ENCODE measurements at regions not wholly inside any gene's neighbourhood (a gene's known extent, or its start where the extent isn't known, plus 50 kb on each side); places are given as distances from the start of the nearest gene placed in this dataset.
A peak's percentile ranks its signal among the peaks of the same experiment; 100 is the strongest.

- Histone ChIP-seq H3K27ac (ENCODE audit: control insufficient read depth, insufficient read depth, low read length) (no peak overlapping the region), H3K4me1 (ENCODE audit: control insufficient read depth, extremely low read depth, insufficient read depth, low read length) (no peaks in the 10 kb centered on the region), H3K79me2 (ENCODE audit: control insufficient read depth, insufficient read depth, low read length) (no peaks in the 10 kb centered on the region), H3K4me3 (ENCODE audit: control insufficient read depth in 2 of 3, extremely low read depth in 1 of 3, insufficient read depth in 2 of 3, low read depth in 1 of 3, low read length in 3 of 3) (no peak overlapping the region), H3K36me3 (ENCODE audit: control insufficient read depth in 2 of 2, extremely low read depth in 1 of 2, insufficient read depth in 2 of 2, low read length in 2 of 2) (no peaks in the 10 kb centered on the region), H3K9me3 (ENCODE audit: control insufficient read depth, low read depth, low read length) (no peaks in the 10 kb centered on the region), H3K9ac (ENCODE audit: control insufficient read depth, extremely low read depth, insufficient read depth, low read length) (no peak overlapping the region), H4K20me1 (ENCODE audit: control insufficient read depth, extremely low read depth, insufficient read depth, low read length) (no peaks in the 10 kb centered on the region), H3K27me3 (ENCODE audit: control insufficient read depth, extremely low read depth, insufficient read depth, low read length) (peaks cover 8% of the 10 kb centered on the region), H3K4me2 (ENCODE audit: control insufficient read depth, extremely low read depth, insufficient read depth, low read depth, low read length) (no peak overlapping the region), H2AFZ (ENCODE audit: control insufficient read depth, low read length) (no peak overlapping the region), H3K9me1 (ENCODE audit: control insufficient read depth, extremely low read depth, insufficient read depth, low read length) (peaks cover 3% of the 10 kb centered on the region)
- TF ChIP-seq EZH2 (IDR thresholded peaks at IDR 0.05; ENCODE audit: low read length) (no peak), CTCF (optimal IDR thresholded peaks at IDR 0.05 in 1 of 3, IDR thresholded peaks at IDR 0.05 in 1 of 3, conservative IDR thresholded peaks at IDR 0.05 in 1 of 3; ENCODE audit: extremely low read depth in 1 of 3, insufficient read depth in 2 of 3, low read length in 3 of 3) (peak in 2 of 3 experiments; percentile 5 to 15)
- FAIRE-seq = no peak
- no peak for DNase-seq (ENCODE audit: low read depth, low spot score)
- dilution Hi-C loops (cut with MboI; ENCODE audit: extremely low pct_ligation_motif_present, low sequenced_read_pairs) = no loop called here
Measured at GRCh38 chrX:115940348-115940747, 230.2 kb upstream of the AGTR2 start.

- Histone ChIP-seq H2AFZ (ENCODE audit: control insufficient read depth, low read length) (no peak overlapping the region), H3K27ac (ENCODE audit: control insufficient read depth, insufficient read depth, low read length) (no peak overlapping the region), H3K4me1 (ENCODE audit: control insufficient read depth, extremely low read depth, insufficient read depth, low read length) (no peaks in the 10 kb centered on the region), H3K9me1 (ENCODE audit: control insufficient read depth, extremely low read depth, insufficient read depth, low read length) (peaks cover 3% of the 10 kb centered on the region), H3K4me2 (ENCODE audit: control insufficient read depth, extremely low read depth, insufficient read depth, low read depth, low read length) (no peak overlapping the region), H3K79me2 (ENCODE audit: control insufficient read depth, insufficient read depth, low read length) (no peaks in the 10 kb centered on the region), H3K4me3 (ENCODE audit: control insufficient read depth in 2 of 3, extremely low read depth in 1 of 3, insufficient read depth in 2 of 3, low read depth in 1 of 3, low read length in 3 of 3) (no peak overlapping the region), H3K9ac (ENCODE audit: control insufficient read depth, extremely low read depth, insufficient read depth, low read length) (no peak overlapping the region), H3K36me3 (ENCODE audit: control insufficient read depth in 2 of 2, extremely low read depth in 1 of 2, insufficient read depth in 2 of 2, low read length in 2 of 2) (no peaks in the 10 kb centered on the region), H4K20me1 (ENCODE audit: control insufficient read depth, extremely low read depth, insufficient read depth, low read length) (no peaks in the 10 kb centered on the region), H3K9me3 (ENCODE audit: control insufficient read depth, low read depth, low read length) (no peaks in the 10 kb centered on the region), H3K27me3 (ENCODE audit: control insufficient read depth, extremely low read depth, insufficient read depth, low read length) (peaks cover 8% of the 10 kb centered on the region)
- FAIRE-seq (no peak), DNase-seq (ENCODE audit: low read depth, low spot score) (no peak)
- dilution Hi-C loops (cut with MboI; ENCODE audit: extremely low pct_ligation_motif_present, low sequenced_read_pairs) = no loop called here
- no peak for TF ChIP-seq EZH2 (IDR thresholded peaks at IDR 0.05; ENCODE audit: low read length)
- TF ChIP-seq CTCF (optimal IDR thresholded peaks at IDR 0.05 in 1 of 3, IDR thresholded peaks at IDR 0.05 in 1 of 3, conservative IDR thresholded peaks at IDR 0.05 in 1 of 3; ENCODE audit: extremely low read depth in 1 of 3, insufficient read depth in 2 of 3, low read length in 3 of 3) = peak; percentile 16 to 54 (median 21)
Measured at GRCh38 chrX:115940888-115941332, 229.6 kb upstream of the AGTR2 start.
